NT2/D1 (cell line): ENCODE measurements at regions not wholly inside any gene's neighbourhood (a gene's known extent, or its start where the extent isn't known, plus 50 kb on each side); places are given as distances from the start of the nearest gene placed in this dataset.

ENCODE experiments used
- YY1 ChIP-seq: IDR thresholded peaks from 2 replicates; pipeline ENCODE4 v1.6.1; 2011; ENCODE audit not compliant: insufficient read length, insufficient read depth
- ZNF274 ChIP-seq: IDR thresholded peaks from 2 replicates; pipeline ENCODE4 v1.6.1; 2011; ENCODE audit warnings: mild to moderate bottlenecking, low read depth, low read length

DNA sequence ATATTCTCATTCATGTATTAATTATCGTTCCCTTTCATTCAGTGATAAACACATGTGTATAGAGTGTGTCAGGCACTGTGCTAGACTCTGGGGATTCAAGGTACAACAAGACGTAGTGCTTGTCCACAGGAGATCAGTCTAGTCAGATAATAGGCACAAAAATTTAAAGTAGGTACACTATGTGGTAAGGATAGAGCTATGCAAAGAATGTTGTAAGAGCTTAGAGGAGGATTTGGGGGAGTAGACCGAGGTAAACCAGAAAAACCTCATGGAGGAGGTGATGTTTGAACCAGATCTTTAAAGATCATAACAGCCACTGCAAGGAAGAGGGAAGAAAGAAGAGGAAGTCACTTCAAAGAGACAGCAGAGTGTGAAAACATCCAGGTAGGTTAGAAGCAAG lies 256.9 kb upstream of the DDX18 start:
- no peak for TF ChIP-seq YY1
- no peak for TF ChIP-seq ZNF274
